ENCODE measurements at regions not wholly inside any gene's neighbourhood (a gene's known extent, or its start where the extent isn't known, plus 50 kb on each side); places are given as distances from the start of the nearest gene placed in this dataset.
"Not testable (repeated sequence)": the region's sequence is repeated elsewhere in the genome, so short reads cannot be mapped to it uniquely, and the experiment has no call there.

DNA sequence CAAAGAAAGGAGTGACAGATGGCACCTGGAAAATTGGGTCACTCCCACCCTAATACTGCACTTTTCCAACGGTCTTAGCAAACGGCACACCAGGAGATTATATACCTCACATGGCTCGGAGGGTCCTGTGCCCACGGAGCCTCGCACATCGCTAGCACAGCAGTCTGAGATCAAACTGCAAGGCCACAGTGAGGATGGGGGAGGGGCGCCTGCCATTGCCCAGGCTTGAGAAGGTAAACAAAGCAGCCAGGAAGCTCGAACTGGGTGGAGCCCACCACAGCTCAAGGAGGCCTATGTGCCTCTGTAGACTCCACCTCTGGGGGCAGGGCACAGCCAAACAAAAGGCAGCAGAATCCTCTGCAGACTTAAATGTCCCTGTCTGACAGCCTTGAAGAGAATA, 1149.7 kb downstream of the DNAJB9 start:
- not testable (repeated sequence) for DNase-seq (ENCODE audit: low read depth in 1 of 2, low spot score in 1 of 2)

DNA sequence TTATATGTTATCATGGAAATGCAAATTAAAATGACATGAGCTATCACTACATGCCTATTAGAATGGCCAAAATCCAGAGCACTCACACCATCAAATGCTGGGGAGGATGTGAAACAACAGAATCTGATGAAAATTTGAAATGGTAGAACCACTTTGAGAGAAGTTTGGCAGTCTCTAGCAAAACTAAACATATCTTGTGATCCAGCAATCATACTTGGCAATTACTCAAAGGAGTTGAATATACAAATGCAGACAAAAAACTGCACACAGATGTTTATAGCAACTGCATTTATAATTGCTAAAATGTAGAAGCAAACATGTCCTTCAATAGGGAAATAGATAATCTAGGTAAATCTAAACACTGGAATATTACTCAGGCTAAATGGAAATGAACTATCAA, 1164.9 kb downstream of the DNAJB9 start:
- no peak for DNase-seq (ENCODE audit: low read depth in 1 of 2, low spot score in 1 of 2)

DNA sequence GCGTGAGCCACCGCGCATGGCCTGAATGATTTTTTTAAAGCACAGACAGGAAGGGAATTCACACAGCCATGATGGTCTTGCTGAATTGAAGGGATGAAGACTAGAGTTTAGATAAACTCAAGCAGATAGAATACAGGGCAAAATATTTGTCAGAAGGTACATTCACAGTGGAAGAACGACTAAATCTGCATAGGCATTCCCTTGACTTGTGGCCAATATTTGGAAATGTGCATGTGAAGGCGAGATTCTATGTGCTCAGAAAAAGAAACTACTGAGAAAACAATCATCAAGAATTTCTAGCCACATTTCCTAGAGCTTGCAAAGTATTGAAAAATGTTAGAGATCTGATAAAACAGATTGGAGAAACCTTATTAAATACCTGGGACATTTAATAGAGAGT, 1166.2 kb downstream of the DNAJB9 start:
- no peak for DNase-seq (ENCODE audit: low read depth in 1 of 2, low spot score in 1 of 2)

DNA sequence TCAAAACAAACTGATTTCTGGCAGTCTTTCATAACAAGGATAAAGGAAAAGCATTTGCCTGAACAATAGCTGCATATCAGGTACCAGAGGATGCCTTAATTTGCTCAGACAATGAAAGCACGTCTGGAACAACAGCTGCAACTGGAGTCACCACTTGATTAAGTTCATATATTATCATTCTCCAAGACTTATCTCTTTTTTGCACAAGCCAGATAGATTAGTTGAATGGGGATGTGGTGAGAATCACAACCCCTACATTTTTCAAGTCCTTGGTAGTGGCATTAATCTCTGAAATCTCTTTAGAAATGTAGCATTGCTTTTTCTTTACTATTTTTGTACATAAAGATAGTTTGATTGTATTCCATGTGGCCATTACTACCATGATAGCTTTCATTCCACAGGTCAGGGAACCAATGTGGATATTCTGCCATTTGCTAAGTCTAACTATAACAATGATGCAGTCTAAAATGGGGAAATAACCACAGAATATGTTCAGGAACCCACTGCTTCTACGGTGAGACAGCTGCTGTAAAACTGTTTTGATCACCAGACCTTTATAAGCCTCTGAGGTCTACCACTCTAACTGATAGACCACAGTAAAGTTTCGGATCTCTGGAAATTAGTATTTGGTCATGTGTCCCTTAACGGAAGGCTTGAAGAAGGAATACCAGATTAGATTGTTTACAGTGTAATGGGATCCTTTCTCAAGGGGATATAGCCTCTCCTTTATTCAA, 1176.2 kb downstream of the DNAJB9 start:
- DNase-seq (ENCODE audit: low read depth in 1 of 2, low spot score in 1 of 2) = no peak

DNA sequence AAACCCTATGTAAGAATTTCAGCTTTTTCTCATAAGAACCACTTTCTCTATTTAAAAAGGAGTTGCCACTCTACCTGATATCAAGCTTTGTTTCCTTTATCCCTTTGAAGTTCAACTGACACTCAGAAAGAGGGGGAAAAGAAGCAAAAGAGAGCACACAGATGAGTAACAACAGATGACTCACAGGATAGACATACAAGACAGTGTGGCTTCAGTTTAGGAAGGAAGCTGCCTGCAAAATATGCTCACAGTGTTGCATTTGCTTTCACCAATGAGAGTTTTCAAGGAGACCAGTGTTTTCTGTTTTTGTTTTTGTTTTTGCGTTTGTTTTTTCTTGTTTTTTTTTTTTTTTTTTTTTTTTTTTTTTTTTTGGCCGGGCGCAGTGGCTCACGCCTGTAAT, 1181.6 kb downstream of the DNAJB9 start:
- no peak for DNase-seq (ENCODE audit: low read depth in 1 of 2, low spot score in 1 of 2)

DNA sequence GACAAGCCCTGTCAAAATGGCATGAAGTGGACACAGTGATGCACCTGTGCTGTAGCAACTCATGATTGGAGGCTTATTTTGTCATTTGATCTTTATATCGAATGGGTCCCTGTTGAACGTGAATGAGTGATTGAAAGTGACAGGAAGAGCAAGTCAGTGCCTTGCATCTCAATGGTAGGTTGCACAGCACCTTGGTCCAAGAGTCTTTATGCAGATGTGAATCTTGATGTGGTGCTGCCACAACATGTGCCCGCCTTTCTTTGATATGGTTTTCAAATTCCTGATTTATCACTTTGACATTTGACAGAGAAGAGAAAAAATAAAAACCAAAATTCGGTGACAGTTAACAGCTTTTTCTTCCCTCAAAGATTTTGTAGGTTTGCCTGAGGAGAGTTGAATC, 1182.4 kb downstream of the DNAJB9 start:
- no peak for DNase-seq (ENCODE audit: low read depth in 1 of 2, low spot score in 1 of 2)

DNA sequence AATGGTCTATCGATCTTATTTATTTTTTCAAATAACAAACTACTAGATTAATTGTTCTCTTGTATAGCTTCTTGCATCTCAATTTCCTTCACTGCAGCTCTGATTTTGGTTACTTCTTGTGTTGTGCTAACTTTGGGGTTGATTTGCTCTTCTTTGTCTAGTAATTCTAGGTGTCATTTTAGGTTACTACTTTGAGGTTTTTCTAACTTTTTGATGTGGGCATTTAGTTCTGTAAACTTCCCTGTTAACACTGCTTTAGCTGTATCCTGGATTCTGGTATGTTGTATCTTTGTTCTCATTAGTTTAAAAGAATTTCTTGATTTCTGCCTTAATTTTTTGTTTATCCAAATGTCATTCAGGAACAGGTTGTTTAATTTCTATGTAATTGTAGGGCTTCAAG, 1188.0 kb downstream of the DNAJB9 start:
- no peak for DNase-seq (ENCODE audit: low read depth in 1 of 2, low spot score in 1 of 2)

DNA sequence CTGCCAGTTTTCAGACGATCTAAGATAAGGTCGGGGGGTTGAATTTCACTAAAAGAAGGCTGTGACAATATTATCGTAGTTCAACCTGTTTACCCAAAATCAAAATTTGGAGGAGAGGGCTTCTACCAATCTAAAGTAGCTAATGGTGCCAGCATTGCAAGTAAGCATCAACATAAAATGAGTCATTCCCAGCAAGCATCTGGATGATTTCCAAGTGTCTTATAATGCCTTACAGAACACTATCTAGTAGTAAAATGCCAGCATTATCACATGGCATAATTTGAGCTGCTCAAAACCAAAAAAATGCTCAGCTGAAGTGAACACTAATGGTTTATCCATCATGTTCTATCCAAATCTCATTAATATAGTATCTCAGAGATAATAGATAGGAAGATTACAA, 1193.9 kb downstream of the DNAJB9 start:
- no peak for DNase-seq (ENCODE audit: low read depth in 1 of 2, low spot score in 1 of 2)

DNA sequence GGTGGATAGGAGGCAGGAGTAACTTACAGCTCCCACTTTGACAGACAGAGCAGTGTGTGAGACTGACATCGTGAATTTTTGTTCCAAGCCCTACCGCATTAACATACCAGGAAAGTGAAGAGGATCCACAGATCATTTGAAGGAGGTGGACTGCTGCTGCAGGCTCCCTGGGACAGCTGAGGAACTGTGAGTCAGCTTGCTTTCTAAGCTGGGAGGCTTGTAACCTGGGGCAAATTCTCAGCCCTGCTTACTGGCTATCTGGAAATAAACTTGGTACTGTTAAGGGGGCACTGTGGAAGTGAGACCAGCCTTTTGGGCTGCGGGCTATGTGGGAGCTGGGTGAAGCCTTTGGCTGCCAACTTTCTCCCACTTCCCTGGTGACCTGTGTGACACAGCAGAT, 1202.5 kb downstream of the DNAJB9 start:
- DNase-seq (ENCODE audit: low read depth in 1 of 2, low spot score in 1 of 2) = no peak

DNA sequence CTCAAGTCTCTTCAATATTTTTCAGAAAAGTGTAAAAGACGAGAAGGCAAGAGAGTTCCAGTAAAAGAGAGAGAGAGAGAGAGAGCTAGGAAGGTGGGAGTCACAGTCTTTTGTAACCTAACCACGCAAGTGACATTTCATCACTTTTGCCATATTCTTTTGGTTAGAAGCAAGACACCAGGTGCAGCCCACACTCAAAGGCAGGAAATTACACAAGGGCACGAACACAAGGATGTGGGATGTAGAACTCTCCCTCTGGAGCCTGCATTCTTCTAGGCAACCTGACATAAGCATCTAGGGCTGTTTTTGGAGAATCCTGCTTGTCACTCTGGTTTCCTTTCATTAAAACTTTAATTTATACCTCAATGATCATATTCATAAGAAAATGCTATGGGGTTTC, 1213.1 kb downstream of the DNAJB9 start:
- no peak for DNase-seq (ENCODE audit: low read depth in 1 of 2, low spot score in 1 of 2)

DNA sequence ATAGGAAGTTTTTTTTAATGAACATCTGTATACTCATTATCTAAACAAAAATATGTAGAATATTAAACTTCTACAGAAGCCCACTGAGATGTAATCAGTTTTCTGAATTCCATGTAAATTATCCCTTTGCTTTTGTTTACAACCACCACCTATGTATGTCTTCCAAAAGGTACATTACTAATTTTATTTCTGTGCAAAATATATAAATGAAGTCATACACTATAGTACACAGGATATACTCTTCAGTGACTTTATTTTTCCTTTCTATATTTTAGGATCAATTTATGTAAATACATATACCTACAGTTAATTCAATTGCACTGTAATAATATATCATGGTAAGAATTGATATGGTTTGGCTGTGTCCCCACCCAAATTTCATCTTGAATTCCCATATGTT, 1236.9 kb downstream of the DNAJB9 start:
- no peak for DNase-seq (ENCODE audit: low read depth in 1 of 2, low spot score in 1 of 2)

DNA sequence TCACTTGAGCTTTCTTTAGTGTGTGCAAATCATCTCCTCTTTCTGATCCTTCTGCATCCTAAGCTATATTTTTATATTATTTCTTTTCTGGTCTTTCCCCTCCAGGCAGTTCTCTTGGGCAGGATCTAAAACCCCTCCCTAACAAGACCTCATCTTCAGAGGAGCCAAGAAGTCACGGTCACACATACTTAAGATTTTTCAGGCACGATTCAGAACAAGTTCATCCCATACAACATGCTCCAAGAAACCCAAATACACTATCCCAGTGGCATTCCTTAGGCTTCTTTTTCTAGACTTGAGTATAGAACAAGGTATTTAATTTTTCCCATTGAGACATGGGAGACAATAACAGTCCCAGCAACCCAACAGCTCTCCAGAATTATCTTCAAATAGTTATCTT, 1251.5 kb downstream of the DNAJB9 start:
- no peak for DNase-seq (ENCODE audit: low read depth in 1 of 2, low spot score in 1 of 2)

DNA sequence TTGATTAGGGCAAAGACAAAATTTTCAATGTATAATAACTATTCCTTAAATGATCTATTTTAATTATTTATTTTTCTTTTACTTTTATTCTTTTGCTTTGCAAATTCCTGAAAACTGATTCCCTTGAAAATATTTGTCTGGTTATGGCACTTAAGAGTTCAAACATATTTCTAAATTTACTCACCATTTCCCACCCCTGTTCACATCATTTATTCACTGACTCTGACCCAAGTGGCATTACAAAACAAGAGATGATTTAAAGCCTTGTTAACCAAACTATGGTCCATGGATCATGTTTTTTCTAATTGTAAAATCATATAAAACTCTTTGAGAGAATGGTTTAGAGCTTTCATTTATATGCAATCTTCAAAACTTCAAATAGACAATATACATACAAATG, 1256.1 kb upstream of the LRRN3 start:
- no peak for DNase-seq (ENCODE audit: low read depth in 1 of 2, low spot score in 1 of 2)

DNA sequence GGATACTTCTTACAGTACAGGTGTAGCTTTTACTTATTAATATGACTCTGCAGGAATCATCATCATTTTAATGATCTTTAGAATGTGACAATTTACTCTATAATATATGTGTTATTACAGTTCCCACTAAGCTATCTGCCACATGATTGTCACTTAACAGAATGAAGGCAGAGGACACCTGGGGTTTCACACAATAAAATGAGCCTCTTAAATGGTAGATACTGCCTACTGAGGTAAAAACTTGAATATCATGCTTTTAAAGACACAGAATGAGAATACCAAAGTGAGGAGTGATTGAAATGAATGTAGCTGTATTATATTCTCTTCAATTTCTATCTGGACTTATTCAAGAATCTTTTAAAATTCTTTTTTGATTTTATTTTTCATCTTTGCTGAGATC, 1255.3 kb upstream of the LRRN3 start:
- DNase-seq (ENCODE audit: low read depth in 1 of 2, low spot score in 1 of 2) = no peak

DNA sequence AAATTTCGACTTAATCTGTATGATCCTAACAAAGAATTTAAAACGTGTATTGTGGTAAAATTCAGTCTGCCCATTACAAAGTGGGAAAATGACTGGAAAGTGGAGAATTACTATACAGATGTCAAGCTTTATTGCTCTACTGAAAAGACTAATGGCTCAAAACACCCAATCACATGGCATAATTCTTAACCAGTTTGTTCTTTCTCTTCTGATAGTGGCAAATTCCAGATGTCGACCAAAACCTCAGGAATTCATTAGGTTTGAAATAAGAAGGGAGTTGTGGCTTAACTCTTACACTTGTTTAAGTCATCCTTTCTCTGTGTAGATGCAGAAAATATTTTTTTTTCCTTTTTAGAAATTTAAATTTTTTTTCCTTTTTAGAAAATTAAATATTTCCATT, 1254.9 kb upstream of the LRRN3 start:
- no peak for DNase-seq (ENCODE audit: low read depth in 1 of 2, low spot score in 1 of 2)

DNA sequence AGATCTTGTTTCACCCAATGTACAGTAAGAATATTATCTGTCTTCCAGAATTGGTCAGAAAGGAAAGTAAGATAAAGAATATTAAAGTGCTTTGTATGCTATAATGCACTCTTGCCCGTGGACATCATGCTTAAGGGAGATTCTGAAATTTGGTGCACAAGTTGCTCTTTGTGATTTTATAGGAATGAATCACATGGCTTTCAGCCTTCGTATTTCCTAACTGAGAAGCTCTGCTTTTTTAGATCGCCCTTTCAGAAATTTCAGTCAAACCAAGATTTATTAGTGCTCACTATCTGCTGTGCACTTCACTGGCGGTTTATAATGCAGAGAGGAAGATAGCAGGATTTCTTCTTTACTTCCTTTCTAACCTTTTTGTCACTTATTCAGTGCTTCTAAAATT, 1248.5 kb upstream of the LRRN3 start:
- DNase-seq (ENCODE audit: low read depth in 1 of 2, low spot score in 1 of 2) = no peak

DNA sequence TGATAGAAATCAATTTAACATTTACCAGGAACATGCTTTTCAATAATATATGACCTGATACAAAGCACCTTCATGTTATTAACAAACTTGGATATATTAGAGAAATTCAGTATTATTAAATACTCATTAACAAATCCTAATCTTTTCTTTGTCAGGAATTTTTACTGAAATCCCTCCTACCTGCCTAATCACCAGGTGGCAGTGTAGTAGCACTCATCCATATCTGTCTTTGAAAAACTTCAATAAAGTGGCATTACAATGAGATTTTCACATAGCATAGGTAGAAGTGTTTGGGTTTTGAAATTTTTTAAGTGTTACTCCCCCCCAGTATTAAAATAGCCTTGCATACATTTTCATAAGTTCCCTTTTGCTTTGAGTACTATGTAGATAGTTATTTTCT, 1246.6 kb upstream of the LRRN3 start:
- no peak for DNase-seq (ENCODE audit: low read depth in 1 of 2, low spot score in 1 of 2)

DNA sequence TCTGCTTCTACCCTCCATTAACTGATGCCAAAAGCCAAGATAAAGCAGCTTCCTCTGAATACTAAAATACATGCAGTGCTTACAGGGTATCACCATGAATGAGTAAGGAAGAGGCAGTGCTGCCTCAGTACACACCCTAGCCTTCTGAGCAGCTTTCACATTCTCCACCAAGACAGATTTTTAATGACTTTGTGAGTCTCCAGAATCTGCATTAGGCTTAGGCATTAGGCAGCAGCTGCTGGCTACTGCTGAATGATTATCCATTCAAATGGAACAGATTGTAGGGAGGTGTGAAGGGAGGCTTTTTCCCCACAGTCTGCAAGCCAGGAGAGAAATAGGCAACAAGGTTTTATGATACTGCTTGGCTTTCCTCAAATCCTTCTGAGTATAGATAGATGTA, 1226.7 kb upstream of the LRRN3 start:
- DNase-seq (ENCODE audit: low read depth in 1 of 2, low spot score in 1 of 2) = no peak

DNA sequence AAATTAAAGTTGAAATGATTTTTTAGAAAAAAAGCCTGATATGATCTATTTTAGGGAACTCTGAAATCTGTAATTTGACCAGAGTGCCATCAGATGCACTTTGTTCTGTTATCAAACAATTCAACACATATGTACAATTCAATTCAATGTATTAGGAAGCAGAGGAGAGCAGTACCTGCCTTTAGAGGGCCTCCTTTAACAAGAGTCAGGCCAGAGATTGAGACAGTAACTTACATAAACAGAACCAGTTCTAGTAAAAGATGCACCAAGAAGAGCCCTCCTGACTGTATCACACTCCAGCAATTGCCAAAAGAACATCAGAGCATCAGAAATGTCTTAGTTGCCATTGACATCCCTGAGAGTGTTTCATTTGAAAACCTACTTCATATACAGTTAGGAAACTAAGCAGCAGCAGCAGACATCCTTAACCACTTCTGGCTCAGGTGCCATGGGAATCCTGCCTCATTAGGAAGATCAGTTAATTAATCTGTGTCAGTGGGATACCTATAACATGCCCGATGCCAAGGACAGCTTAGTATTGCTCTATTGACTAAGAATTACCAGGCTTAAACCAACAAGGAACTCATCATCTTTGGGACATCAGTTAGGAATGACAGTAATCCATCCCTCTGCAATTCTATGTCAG, 1222.6 kb upstream of the LRRN3 start:
- DNase-seq (ENCODE audit: low read depth in 1 of 2, low spot score in 1 of 2) = no peak

DNA sequence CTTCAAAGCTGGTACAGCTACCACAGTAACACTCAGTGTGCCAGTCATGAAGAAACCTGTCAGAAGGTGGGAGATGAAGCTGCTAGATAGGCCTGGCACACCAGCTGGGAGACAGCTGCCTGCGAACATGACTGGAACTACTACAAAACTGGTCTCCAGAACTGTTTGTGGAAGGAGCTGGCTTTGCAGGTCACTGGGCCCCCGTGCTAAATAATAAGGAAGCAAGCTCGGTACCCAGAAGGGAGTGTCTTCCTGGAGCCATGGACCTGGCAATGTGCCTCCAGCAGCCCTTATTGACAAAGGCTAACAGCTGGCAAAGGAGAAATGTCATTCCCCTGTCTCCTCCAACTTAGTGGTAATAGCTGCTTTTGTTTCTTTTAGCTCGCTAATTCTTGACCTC, 1217.6 kb upstream of the LRRN3 start:
- DNase-seq (ENCODE audit: low read depth in 1 of 2, low spot score in 1 of 2) = no peak

DNA sequence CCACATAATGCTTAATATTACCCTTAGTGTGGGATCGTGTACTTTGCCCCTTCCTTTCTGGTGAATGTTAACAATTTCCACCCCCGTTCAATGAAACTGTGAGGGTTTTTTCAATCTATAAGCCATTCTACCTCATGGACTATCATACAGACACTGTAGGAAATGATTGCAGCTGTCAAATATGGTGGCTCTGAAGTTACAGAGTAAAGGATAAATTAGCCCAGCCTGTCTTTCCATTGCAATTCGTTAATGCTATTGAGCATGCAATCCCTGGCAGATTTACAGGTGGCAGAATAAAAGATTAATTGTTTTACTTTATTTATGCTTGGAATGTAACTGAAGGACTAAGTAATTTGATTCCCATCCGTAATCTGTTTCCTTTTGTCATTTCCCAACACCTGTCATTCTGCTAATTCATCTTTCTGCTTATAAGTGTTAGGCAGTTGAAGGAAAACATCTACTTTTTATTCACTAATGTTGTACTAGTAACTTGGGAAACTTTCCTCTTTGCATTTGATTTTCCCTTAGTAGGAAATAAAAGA, 1211.6 kb upstream of the LRRN3 start:
- no peak for DNase-seq (ENCODE audit: low read depth in 1 of 2, low spot score in 1 of 2)

DNA sequence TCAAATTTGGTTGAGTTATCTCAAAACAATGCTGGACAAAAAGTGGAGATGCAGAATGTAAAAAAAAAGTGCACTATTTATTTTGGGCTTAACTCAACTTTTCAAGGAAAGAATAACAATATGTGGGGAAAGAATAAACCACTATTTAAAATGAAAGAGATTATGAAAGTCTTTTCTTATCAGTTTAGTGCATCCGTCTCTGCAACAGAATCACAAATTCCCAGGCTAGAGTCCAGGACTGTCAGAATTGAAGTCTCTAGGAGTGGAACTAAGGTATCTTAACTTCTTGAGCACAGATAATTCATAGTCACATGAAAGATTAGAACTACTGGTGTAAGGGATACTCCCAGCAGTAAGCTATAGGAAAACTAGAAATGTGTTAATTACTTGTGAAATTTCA, 1200.3 kb upstream of the LRRN3 start:
- no peak for DNase-seq (ENCODE audit: low read depth in 1 of 2, low spot score in 1 of 2)

DNA sequence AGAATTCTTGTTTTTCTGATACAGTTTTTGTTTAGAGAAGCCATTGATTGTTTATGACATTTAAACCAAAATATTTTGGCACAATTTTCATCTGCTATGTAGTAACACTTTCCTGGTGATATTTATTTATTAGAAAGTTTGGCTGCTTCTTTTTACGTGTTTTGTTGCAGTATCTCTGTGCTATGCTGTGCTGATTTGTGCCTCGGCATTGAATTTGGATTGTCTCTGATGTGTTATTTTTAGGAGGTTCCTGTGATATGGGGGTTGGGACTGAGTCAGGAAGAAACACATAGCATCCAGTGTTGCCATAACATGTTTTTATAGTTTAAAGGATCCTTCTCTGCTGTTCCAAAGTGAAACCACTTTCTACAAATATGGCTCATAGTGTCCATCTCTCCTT, 1197.7 kb upstream of the LRRN3 start:
- no peak for DNase-seq (ENCODE audit: low read depth in 1 of 2, low spot score in 1 of 2)
